ENCODE measurements at regions not wholly inside any gene's neighbourhood (a gene's known extent, or its start where the extent isn't known, plus 50 kb on each side); places are given as distances from the start of the nearest gene placed in this dataset.
"Not testable (repeated sequence)": the region's sequence is repeated elsewhere in the genome, so short reads cannot be mapped to it uniquely, and the experiment has no call there.

GRCh38 chr2:41026613-41027012, 574.7 kb upstream of the SLC8A1 start:
- Mint-ChIP-seq H3K4me3 (no peak overlapping the region), H3K4me1 (no peaks in the 10 kb centered on the region), H3K36me3 (no peaks in the 10 kb centered on the region), H3K9me3 (peaks cover 0 to 7% (median 4%) of the 10 kb centered on the region in 8 donors), H3K27me3 (no peaks in the 10 kb centered on the region), H3K27ac (no peak overlapping the region)
- no peak for DNase-seq
- Histone ChIP-seq H3K4me1 (ENCODE audit: insufficient read depth, low read length) (no peaks in the 10 kb centered on the region), H3K9me3 (ENCODE audit: control insufficient read depth in 1 of 2, low read length in 2 of 2) (no peaks in the 10 kb centered on the region), H3K27me3 (ENCODE audit: insufficient read depth, low read length) (no peaks in the 10 kb centered on the region), H3K4me3 (ENCODE audit: low read length in 2 of 2) (no peak overlapping the region), H3K27ac (ENCODE audit: low read depth, low read length) (no peak overlapping the region), H3K36me3 (ENCODE audit: insufficient read depth, low read length) (no peaks in the 10 kb centered on the region)
- ChIA-PET CTCF (ENCODE audit: partially characterized antibody) (no interaction called here), POLR2A (ENCODE audit: partially characterized antibody) (no interaction called here)
- intact Hi-C loops (cut with micrococcal nuclease), result no loop called here

- Histone ChIP-seq H3K4me3 (ENCODE audit: low read length in 2 of 2) (no peak overlapping the region), H3K36me3 (ENCODE audit: insufficient read depth, low read length) (no peaks in the 10 kb centered on the region), H3K27ac (ENCODE audit: low read depth, low read length) (no peak overlapping the region), H3K27me3 (ENCODE audit: insufficient read depth, low read length) (no peaks in the 10 kb centered on the region), H3K4me1 (ENCODE audit: insufficient read depth, low read length) (no peaks in the 10 kb centered on the region), H3K9me3 (ENCODE audit: control insufficient read depth in 1 of 2, low read length in 2 of 2) (no peaks in the 10 kb centered on the region)
- Mint-ChIP-seq H3K36me3 (no peaks in the 10 kb centered on the region), H3K27ac (no peak overlapping the region), H3K4me1 (no peaks in the 10 kb centered on the region), H3K4me3 (no peak overlapping the region), H3K9me3 (peaks cover 0 to 7% (median 4%) of the 10 kb centered on the region in 8 donors), H3K27me3 (no peaks in the 10 kb centered on the region)
- DNase-seq, result no peak
- ChIA-PET CTCF (ENCODE audit: partially characterized antibody) (no interaction called here), POLR2A (ENCODE audit: partially characterized antibody) (no interaction called here)
- intact Hi-C loops (cut with micrococcal nuclease), result no loop called here
These were observed 575.2 kb upstream of the SLC8A1 start for GRCh38 chr2:41027095-41027494.

- ChIA-PET POLR2A (ENCODE audit: partially characterized antibody) (no interaction called here), CTCF (ENCODE audit: partially characterized antibody) (no interaction called here)
- Histone ChIP-seq H3K4me1 (ENCODE audit: insufficient read depth, low read length) (no peaks in the 10 kb centered on the region), H3K9me3 (ENCODE audit: control insufficient read depth in 1 of 2, low read length in 2 of 2) (no peaks in the 10 kb centered on the region), H3K4me3 (ENCODE audit: low read length in 2 of 2) (no peak overlapping the region), H3K27ac (ENCODE audit: low read depth, low read length) (no peak overlapping the region), H3K27me3 (ENCODE audit: insufficient read depth, low read length) (no peaks in the 10 kb centered on the region), H3K36me3 (ENCODE audit: insufficient read depth, low read length) (no peaks in the 10 kb centered on the region)
- no peaks in the 10 kb centered on the region for H3K36me3 Mint-ChIP-seq
- intact Hi-C loops (cut with micrococcal nuclease), result no loop called here
- no peak for DNase-seq
- no peak overlapping the region for H3K27ac Mint-ChIP-seq
- no peaks in the 10 kb centered on the region for H3K4me1 Mint-ChIP-seq
- no peaks in the 10 kb centered on the region for H3K27me3 Mint-ChIP-seq
- no peak overlapping the region for H3K4me3 Mint-ChIP-seq
- H3K9me3 Mint-ChIP-seq, result peaks cover 0 to 17% (median 5%) of the 10 kb centered on the region in 8 donors
These were observed 579.4 kb upstream of the SLC8A1 start for GRCh38 chr2:41031282-41031681.

- no peak for DNase-seq
- Mint-ChIP-seq H3K36me3 (no peaks in the 10 kb centered on the region), H3K4me1 (no peaks in the 10 kb centered on the region), H3K9me3 (peaks cover 0 to 17% (median 5%) of the 10 kb centered on the region in 8 donors), H3K27me3 (no peaks in the 10 kb centered on the region), H3K4me3 (no peak overlapping the region), H3K27ac (no peak overlapping the region)
- Histone ChIP-seq H3K4me1 (ENCODE audit: insufficient read depth, low read length) (no peaks in the 10 kb centered on the region), H3K36me3 (ENCODE audit: insufficient read depth, low read length) (no peaks in the 10 kb centered on the region), H3K9me3 (ENCODE audit: control insufficient read depth in 1 of 2, low read length in 2 of 2) (no peaks in the 10 kb centered on the region), H3K4me3 (ENCODE audit: low read length in 2 of 2) (no peak overlapping the region), H3K27ac (ENCODE audit: low read depth, low read length) (no peak overlapping the region), H3K27me3 (ENCODE audit: insufficient read depth, low read length) (no peaks in the 10 kb centered on the region)
- ChIA-PET CTCF (ENCODE audit: partially characterized antibody) (interaction anchor here (1.2 kb wide), 1 partner anchor 12 kb away, joined by 3 read pairs; no protein-coding TSS in a partner anchor), POLR2A (ENCODE audit: partially characterized antibody) (no interaction called here)
- intact Hi-C loops (cut with micrococcal nuclease), result no loop called here
These were observed 580.8 kb upstream of the SLC8A1 start for GRCh38 chr2:41032715-41033114.

- CTCF ChIA-PET (ENCODE audit: partially characterized antibody), result interaction anchor here (1.2 kb wide), 1 partner anchor 11 kb away, joined by 3 read pairs; no protein-coding TSS in a partner anchor
- H3K4me1 Mint-ChIP-seq, result no peaks in the 10 kb centered on the region
- H3K9me3 Mint-ChIP-seq, result peaks cover 0 to 13% (median 5%) of the 10 kb centered on the region in 8 donors
These were observed 581.2 kb upstream of the SLC8A1 start for GRCh38 chr2:41033127-41033526.

GRCh38 chr2:41038408-41038807, 586.5 kb upstream of the SLC8A1 start:
- POLR2A ChIA-PET (ENCODE audit: partially characterized antibody), result no interaction called here
- H3K4me1 Mint-ChIP-seq, result no peaks in the 10 kb centered on the region
- H3K27ac Mint-ChIP-seq, result no peak overlapping the region
- peaks cover 0 to 10% (median 4%) of the 10 kb centered on the region in 8 donors for H3K9me3 Mint-ChIP-seq
- no peaks in the 10 kb centered on the region for H3K36me3 ChIP-seq (ENCODE audit: insufficient read depth, low read length)
- H3K27ac ChIP-seq (ENCODE audit: low read depth, low read length), result no peak overlapping the region
- no peaks in the 10 kb centered on the region for H3K36me3 Mint-ChIP-seq
- intact Hi-C loops (cut with micrococcal nuclease), result no loop called here
- no peaks in the 10 kb centered on the region for H3K4me1 ChIP-seq (ENCODE audit: insufficient read depth, low read length)
- H3K27me3 ChIP-seq (ENCODE audit: insufficient read depth, low read length), result no peaks in the 10 kb centered on the region
- no peaks in the 10 kb centered on the region for H3K27me3 Mint-ChIP-seq
- no peak overlapping the region for H3K4me3 ChIP-seq (ENCODE audit: low read length in 2 of 2)
- no peaks in the 10 kb centered on the region for H3K9me3 ChIP-seq (ENCODE audit: control insufficient read depth in 1 of 2, low read length in 2 of 2)
- no peak overlapping the region for H3K4me3 Mint-ChIP-seq
- DNase-seq, result no peak
- CTCF ChIA-PET (ENCODE audit: partially characterized antibody), result no interaction called here

More at GRCh38 chr2:41033127-41033526, 581.2 kb upstream of the SLC8A1 start:
- intact Hi-C loops (cut with micrococcal nuclease), result no loop called here
- Mint-ChIP-seq H3K4me3 (no peak overlapping the region), H3K27me3 (no peaks in the 10 kb centered on the region), H3K27ac (no peak overlapping the region), H3K36me3 (no peaks in the 10 kb centered on the region)
- Histone ChIP-seq H3K4me1 (ENCODE audit: insufficient read depth, low read length) (no peaks in the 10 kb centered on the region), H3K27me3 (ENCODE audit: insufficient read depth, low read length) (no peaks in the 10 kb centered on the region), H3K4me3 (ENCODE audit: low read length in 2 of 2) (no peak overlapping the region), H3K27ac (ENCODE audit: low read depth, low read length) (no peak overlapping the region), H3K36me3 (ENCODE audit: insufficient read depth, low read length) (no peaks in the 10 kb centered on the region), H3K9me3 (ENCODE audit: control insufficient read depth in 1 of 2, low read length in 2 of 2) (no peaks in the 10 kb centered on the region)
- POLR2A ChIA-PET (ENCODE audit: partially characterized antibody), result no interaction called here
- no peak for DNase-seq

GRCh38 chr2:41039750-41040149, 587.9 kb upstream of the SLC8A1 start:
- H3K27me3 Mint-ChIP-seq; DNase-seq; intact Hi-C loops (cut with micrococcal nuclease); H3K27me3 ChIP-seq (ENCODE audit: insufficient read depth, low read length); H3K4me1 Mint-ChIP-seq; H3K9me3 ChIP-seq (ENCODE audit: control insufficient read depth in 1 of 2, low read length in 2 of 2); H3K27ac ChIP-seq (ENCODE audit: low read depth, low read length); H3K36me3 ChIP-seq (ENCODE audit: insufficient read depth, low read length); H3K4me3 ChIP-seq (ENCODE audit: low read length in 2 of 2); H3K4me1 ChIP-seq (ENCODE audit: insufficient read depth, low read length); CTCF ChIA-PET (ENCODE audit: partially characterized antibody); H3K36me3 Mint-ChIP-seq; POLR2A ChIA-PET (ENCODE audit: partially characterized antibody); H3K4me3 Mint-ChIP-seq: not testable (repeated sequence)
- peak overlapping the region in 1 of 7 donors; percentile 48 for H3K27ac Mint-ChIP-seq
- H3K9me3 Mint-ChIP-seq, result peaks cover 3 to 13% (median 5%) of the 10 kb centered on the region in 8 donors

Data from CD4-positive, alpha-beta memory T cell (primary cell).